Gastroesophageal sphincter (tissue), 4 donors: ENCODE measurements at regions not wholly inside any gene's neighbourhood (a gene's known extent, or its start where the extent isn't known, plus 50 kb on each side); places are given as distances from the start of the nearest gene placed in this dataset.
A peak's percentile ranks its signal among the peaks of the same experiment; 100 is the strongest.

Experiments used
- ATAC-seq: fragments of 150-250 bp; one replicate; pipeline ENCODE4 v1.9.1; 2016; ENCODE audit warnings: mild to moderate bottlenecking, moderate library complexity
- H3K27ac ChIP-seq, 4 donors: fragments of 200-600 bp; sonication (generic) in 3 of 4; 1 replicate in 3 of 4; 2 replicates in 1 of 4; pipeline ENCODE4 v1.5.1; 2016 to 2019
- H3K27me3 ChIP-seq: fragments of 200-600 bp; sonication (generic); one replicate; pipeline ENCODE4 v1.5.1; 2019
- H3K36me3 ChIP-seq, 2 donors: fragments of 200-600 bp; sonication (generic); one replicate each; pipeline ENCODE4 v1.5.1; 2019; ENCODE audit warnings: control low read depth in 1 of 2
- H3K4me1 ChIP-seq, 3 donors: fragments of 200-600 bp; sonication (generic); 1 replicate in 2 of 3; 2 replicates in 1 of 3; pipeline ENCODE4 v1.5.1; 2016 to 2019; ENCODE audit warnings: control low read depth in 2 of 3
- H3K4me3 ChIP-seq, 2 donors: fragments of 200-600 bp; sonication (generic); one replicate each; pipeline ENCODE4 v1.5.1; 2019; ENCODE audit warnings: mild to moderate bottlenecking in 1 of 2, moderate library complexity in 1 of 2
- H3K9me3 ChIP-seq, 3 donors: fragments of 200-600 bp; sonication (generic); one replicate each; pipeline ENCODE4 v1.5.1; 2017 to 2019; ENCODE audit warnings: control low read depth in 2 of 3
- EP300 ChIP-seq: sonication (generic); formaldehyde crosslinking; IDR thresholded peaks from one replicate; pipeline ENCODE4 v1.6.1; 2017; ENCODE audit warnings: antibody characterized with exemption, mild to moderate bottlenecking
- POLR2A ChIP-seq, 2 donors: fragments of 450-650 bp; IDR thresholded peaks; one replicate each; pipeline ENCODE4 v1.6.1; 2017; ENCODE audit warnings: antibody characterized with exemption in 2 of 2, mild to moderate bottlenecking in 2 of 2, moderate library complexity in 1 of 2
- POLR2AphosphoS5 ChIP-seq: sonication (generic); formaldehyde crosslinking; IDR thresholded peaks from one replicate; pipeline ENCODE4 v1.6.1; 2017; ENCODE audit warnings: antibody characterized with exemption
- WGBS, 2 donors: methylation state at CpG; one replicate each; pipeline ENCODE4 v1.1.5; 2018; ENCODE audit warnings: low coverage in 1 of 2; 5-methylcytosine and 5-hydroxymethylcytosine counted together
- TF ChIP-seq, protein P1 (sequence below), 4 experiments: fragments of 200-600 bp in 2 of 4; fragments of 450-650 bp in 2 of 4; sonication (generic) in 1 of 4; IDR thresholded peaks; one replicate each; pipeline ENCODE4 v1.5.1; 2017 to 2019; ENCODE audit warnings: antibody characterized with exemption in 4 of 4, mild to moderate bottlenecking in 2 of 4, moderate library complexity in 2 of 4

DNA sequence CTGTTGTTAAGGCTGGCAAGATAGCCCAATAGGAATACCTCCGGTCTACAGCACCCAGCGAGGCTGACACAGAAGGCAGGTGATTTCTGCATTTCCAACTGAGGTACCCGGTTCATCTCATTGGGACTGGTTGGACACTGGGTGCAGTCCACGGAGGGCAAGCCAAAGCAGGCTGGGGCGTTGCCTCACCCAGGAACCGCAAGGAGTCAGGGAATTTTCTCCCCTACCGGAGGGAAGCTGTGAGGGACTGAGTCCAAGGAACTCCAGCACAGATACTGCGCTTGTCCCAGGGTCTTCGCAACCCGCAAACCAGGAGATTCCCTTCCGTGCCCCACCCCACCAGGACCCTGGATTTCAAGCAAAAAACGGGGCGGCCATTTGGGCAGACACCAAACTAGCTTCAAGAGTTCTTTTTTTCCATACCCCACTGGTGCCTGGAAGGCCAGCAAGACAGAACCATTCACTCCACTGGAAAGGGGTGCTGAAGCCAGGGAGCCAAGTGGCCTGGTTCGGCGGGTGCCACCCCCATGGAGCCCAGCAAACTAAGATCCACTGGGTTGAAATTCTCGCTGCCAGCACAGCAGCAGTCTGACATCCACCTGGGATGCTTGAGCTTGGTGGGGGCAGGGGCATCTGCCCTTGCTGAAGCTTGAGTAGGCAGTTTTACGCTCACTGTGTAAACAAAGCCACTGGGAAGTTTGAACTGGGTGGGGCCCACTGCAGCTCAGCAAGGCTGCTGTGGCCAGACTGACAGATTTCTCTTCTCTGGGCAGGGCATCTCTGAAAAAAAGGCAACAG, 647.2 kb downstream of the BNC2 start:
- H3K9me3 ChIP-seq: no peaks in the 10 kb centered on the region
- no peak for ATAC-seq
- no peak overlapping the region for H3K27ac ChIP-seq
- TF ChIP-seq POLR2AphosphoS5: no peak
- no peak for TF ChIP-seq EP300
- TF ChIP-seq POLR2A (IDR thresholded peaks at IDR 0.05): no peak
- TF ChIP-seq, protein P1, sequence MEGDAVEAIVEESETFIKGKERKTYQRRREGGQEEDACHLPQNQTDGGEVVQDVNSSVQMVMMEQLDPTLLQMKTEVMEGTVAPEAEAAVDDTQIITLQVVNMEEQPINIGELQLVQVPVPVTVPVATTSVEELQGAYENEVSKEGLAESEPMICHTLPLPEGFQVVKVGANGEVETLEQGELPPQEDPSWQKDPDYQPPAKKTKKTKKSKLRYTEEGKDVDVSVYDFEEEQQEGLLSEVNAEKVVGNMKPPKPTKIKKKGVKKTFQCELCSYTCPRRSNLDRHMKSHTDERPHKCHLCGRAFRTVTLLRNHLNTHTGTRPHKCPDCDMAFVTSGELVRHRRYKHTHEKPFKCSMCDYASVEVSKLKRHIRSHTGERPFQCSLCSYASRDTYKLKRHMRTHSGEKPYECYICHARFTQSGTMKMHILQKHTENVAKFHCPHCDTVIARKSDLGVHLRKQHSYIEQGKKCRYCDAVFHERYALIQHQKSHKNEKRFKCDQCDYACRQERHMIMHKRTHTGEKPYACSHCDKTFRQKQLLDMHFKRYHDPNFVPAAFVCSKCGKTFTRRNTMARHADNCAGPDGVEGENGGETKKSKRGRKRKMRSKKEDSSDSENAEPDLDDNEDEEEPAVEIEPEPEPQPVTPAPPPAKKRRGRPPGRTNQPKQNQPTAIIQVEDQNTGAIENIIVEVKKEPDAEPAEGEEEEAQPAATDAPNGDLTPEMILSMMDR (IDR thresholded peaks at IDR 0.05): no peak
- H3K4me1 ChIP-seq: peaks cover 0 to 8% (median 0%) of the 10 kb centered on the region in 3 donors
- no peaks in the 10 kb centered on the region for H3K27me3 ChIP-seq
- 90 to 97% methylated on average over 3 to 6 of the region's 17 CpGs for WGBS, 2 donors
- no peaks in the 10 kb centered on the region for H3K36me3 ChIP-seq
- H3K4me3 ChIP-seq: no peak overlapping the region

DNA sequence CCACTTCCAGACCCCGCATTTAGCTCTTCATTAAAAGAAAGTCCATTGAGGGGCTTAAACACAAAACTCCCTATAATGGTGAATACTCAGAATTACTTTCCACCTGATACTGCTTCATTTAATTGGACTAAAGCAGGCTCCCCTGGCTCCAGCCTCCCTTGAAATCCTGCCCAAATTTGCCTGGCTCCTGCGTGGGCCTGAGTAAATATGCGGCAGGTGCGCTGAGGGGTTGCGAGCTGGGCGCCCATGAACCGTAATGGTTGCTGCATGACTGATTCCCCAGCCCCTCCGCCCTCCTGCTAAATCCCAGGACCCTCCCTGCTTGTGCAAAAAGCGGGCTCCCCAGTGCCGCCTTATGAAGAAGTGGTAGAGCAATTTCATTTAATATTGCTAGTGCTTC, 639.7 kb downstream of the BNC2 start:
- TF ChIP-seq POLR2A (IDR thresholded peaks at IDR 0.05): no peak
- TF ChIP-seq POLR2AphosphoS5: no peak
- TF ChIP-seq EP300: no peak
- TF ChIP-seq, protein P1 (IDR thresholded peaks at IDR 0.05): no peak
- no peak for ATAC-seq

DNA sequence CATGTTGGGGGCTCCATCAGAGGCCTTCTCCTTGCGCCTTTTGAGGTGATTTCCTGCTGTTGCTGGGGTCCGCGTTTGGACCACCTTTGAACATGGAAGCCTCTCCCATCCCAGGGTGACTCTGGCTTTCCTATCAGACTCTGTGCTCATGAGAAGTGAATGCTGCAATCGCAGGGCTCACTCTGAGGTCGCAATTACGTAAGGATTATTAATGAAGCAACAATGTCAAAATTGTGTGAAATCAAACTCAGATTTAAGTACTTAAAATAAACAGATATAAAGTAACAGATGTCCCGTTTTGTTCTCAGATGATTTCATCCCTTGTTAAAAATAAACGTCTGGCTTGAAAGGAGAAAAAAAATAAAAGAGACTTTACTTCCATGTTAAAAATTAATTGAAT, 634.2 kb downstream of the BNC2 start:
- Histone ChIP-seq H3K27me3 (no peaks in the 10 kb centered on the region), H3K27ac (no peak overlapping the region), H3K4me3 (no peak overlapping the region), H3K36me3 (no peaks in the 10 kb centered on the region), H3K9me3 (no peaks in the 10 kb centered on the region), H3K4me1 (peaks cover 0 to 6% (median 0%) of the 10 kb centered on the region in 3 donors)
- ATAC-seq: peak; percentile 80
- WGBS, 2 donors: 37 to 42% methylated on average over 6 to 7 of the region's 8 CpGs
- TF ChIP-seq EP300: no peak
- TF ChIP-seq POLR2AphosphoS5: peak; percentile 81

More for the DNA sequence above, 639.7 kb downstream of the BNC2 start:
- H3K27me3 ChIP-seq: no peaks in the 10 kb centered on the region
- no peaks in the 10 kb centered on the region for H3K4me1 ChIP-seq
- no peak overlapping the region for H3K27ac ChIP-seq
- 91 to 93% methylated on average over 4 to 5 of the region's 10 CpGs for WGBS, 2 donors
- no peak overlapping the region for H3K4me3 ChIP-seq
- no peaks in the 10 kb centered on the region for H3K9me3 ChIP-seq
- H3K36me3 ChIP-seq: no peaks in the 10 kb centered on the region

DNA sequence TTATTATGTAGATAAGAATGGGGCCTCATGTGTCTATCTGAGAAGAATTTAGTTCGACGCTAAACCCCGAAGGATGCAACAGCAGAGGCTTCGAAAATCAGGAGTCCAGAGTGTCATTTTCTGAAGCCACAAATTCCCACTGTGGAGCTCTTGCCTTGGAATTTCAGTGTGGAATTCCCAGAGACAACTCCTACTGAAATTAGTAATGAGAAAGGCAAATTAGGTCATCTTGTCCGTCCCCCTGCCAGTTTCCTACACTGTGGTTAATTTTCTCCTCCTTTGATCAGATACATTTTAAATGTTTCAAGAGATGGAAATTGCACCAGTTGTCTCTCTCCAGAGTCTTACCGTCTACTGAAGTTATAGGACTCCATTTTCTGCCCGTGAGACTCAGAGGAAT, 633.6 kb downstream of the BNC2 start:
- peaks cover 0 to 6% (median 0%) of the 10 kb centered on the region in 3 donors for H3K4me1 ChIP-seq
- no peaks in the 10 kb centered on the region for H3K36me3 ChIP-seq
- H3K27ac ChIP-seq: peak overlapping the region in 1 of 4 donors; percentile 27
- 58 to 85% methylated on average over 4 to 7 of the region's 7 CpGs for WGBS, 2 donors
- no peaks in the 10 kb centered on the region for H3K27me3 ChIP-seq
- TF ChIP-seq POLR2A (IDR thresholded peaks at IDR 0.05) (no peak), POLR2AphosphoS5 (no peak), EP300 (no peak)
- TF ChIP-seq, protein P1 (IDR thresholded peaks at IDR 0.05): no peak
- no peaks in the 10 kb centered on the region for H3K9me3 ChIP-seq
- no peak for ATAC-seq
- no peak overlapping the region for H3K4me3 ChIP-seq

DNA sequence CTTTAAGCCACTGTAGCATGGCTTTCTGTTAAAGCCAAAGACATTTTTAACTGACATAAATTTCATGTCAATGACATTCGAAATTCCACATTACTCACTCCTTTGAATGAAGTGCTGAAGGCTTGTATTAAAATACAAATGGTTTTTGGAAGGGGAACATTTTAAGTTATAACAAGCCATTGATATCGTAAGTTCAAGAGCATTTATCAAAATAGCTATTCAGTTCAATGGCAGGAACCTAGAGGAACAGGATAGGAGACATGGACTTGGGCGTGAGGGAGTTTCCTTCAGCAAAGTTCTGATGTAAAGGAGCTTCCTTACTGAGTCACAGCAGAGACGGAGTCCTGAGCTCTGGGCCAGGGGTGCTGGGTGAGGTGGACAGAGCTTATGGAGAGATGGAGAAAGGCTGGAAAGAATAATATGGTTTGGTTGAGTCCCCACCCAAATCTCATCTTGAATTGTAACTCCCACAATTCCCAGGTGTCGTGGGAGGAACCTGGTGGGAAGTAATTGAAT, 631.8 kb downstream of the BNC2 start:
- H3K27ac ChIP-seq: no peak overlapping the region
- H3K27me3 ChIP-seq: no peaks in the 10 kb centered on the region
- no peak overlapping the region for H3K4me3 ChIP-seq
- TF ChIP-seq POLR2AphosphoS5 (no peak), EP300 (no peak), POLR2A (IDR thresholded peaks at IDR 0.05) (no peak)
- TF ChIP-seq, protein P1 (IDR thresholded peaks at IDR 0.05): no peak
- ATAC-seq: no peak
- no peaks in the 10 kb centered on the region for H3K36me3 ChIP-seq
- no peaks in the 10 kb centered on the region for H3K9me3 ChIP-seq
- 88 to 94% methylated on average over 5 of the region's 5 CpGs for WGBS, 2 donors
- peaks cover 0 to 6% (median 0%) of the 10 kb centered on the region in 3 donors for H3K4me1 ChIP-seq
